CD1c-positive myeloid dendritic cell (primary cell): ENCODE measurements at regions not wholly inside any gene's neighbourhood (a gene's known extent, or its start where the extent isn't known, plus 50 kb on each side); places are given as distances from the start of the nearest gene placed in this dataset.
A peak's percentile ranks its signal among the peaks of the same experiment; 100 is the strongest.
"Not testable (repeated sequence)": the region's sequence is repeated elsewhere in the genome, so short reads cannot be mapped to it uniquely, and the experiment has no call there.

Experiments
- DNase-seq: peaks from one replicate; pipeline ENCODE4 v3.0.0-alpha.2; 2016; ENCODE audit errors: extremely low spot score

GRCh38 chr5:92560698-92561401, 1020.2 kb downstream of the NR2F1-AS1 start:
- no peak for DNase-seq

- no peak for DNase-seq
Measured at GRCh38 chr5:92559781-92560180, 1021.2 kb downstream of the NR2F1-AS1 start.

- no peak for DNase-seq
Measured at GRCh38 chr5:92559331-92559730, 1021.7 kb downstream of the NR2F1-AS1 start.

GRCh38 chr5:92556747-92557146, 1024.3 kb downstream of the NR2F1-AS1 start:
- DNase-seq, result no peak

GRCh38 chr5:92554447-92555085, 1026.5 kb downstream of the NR2F1-AS1 start:
- no peak for DNase-seq

GRCh38 chr5:92553326-92553725, 1027.7 kb downstream of the NR2F1-AS1 start:
- DNase-seq, result no peak

GRCh38 chr5:92552206-92553160, 1028.5 kb downstream of the NR2F1-AS1 start:
- DNase-seq, result peak; percentile 2

GRCh38 chr5:92548346-92548745, 1032.7 kb downstream of the NR2F1-AS1 start:
- no peak for DNase-seq

- DNase-seq, result no peak
Measured at GRCh38 chr5:92544596-92544995, 1036.4 kb downstream of the NR2F1-AS1 start.

- no peak for DNase-seq
Measured at GRCh38 chr5:92544036-92544435, 1037.0 kb downstream of the NR2F1-AS1 start.

- DNase-seq, result no peak
Measured at GRCh38 chr5:92543201-92543600, 1037.8 kb downstream of the NR2F1-AS1 start.

- DNase-seq, result not testable (repeated sequence)
Measured at GRCh38 chr5:92542017-92542416, 1039.0 kb downstream of the NR2F1-AS1 start.

GRCh38 chr5:92527311-92528078, 1053.5 kb downstream of the NR2F1-AS1 start:
- no peak for DNase-seq

- DNase-seq, result no peak
Measured at GRCh38 chr5:92525131-92525530, 1055.9 kb downstream of the NR2F1-AS1 start.

GRCh38 chr5:92519811-92520632, 1061.0 kb downstream of the NR2F1-AS1 start:
- DNase-seq, result no peak

- no peak for DNase-seq
Measured at GRCh38 chr5:92518318-92518904, 1062.6 kb downstream of the NR2F1-AS1 start.

- DNase-seq, result no peak
Measured at GRCh38 chr5:92514896-92515295, 1066.1 kb downstream of the NR2F1-AS1 start.

- DNase-seq, result no peak
Measured at GRCh38 chr5:92513067-92513466, 1068.0 kb downstream of the NR2F1-AS1 start.

- no peak for DNase-seq
Measured at GRCh38 chr5:92508271-92508670, 1072.7 kb downstream of the NR2F1-AS1 start.

- DNase-seq, result no peak
Measured at GRCh38 chr5:92505925-92506324, 1075.1 kb downstream of the NR2F1-AS1 start.
